SK-N-MC (cell line): ENCODE measurements at regions not wholly inside any gene's neighbourhood (a gene's known extent, or its start where the extent isn't known, plus 50 kb on each side); places are given as distances from the start of the nearest gene placed in this dataset.
A peak's percentile ranks its signal among the peaks of the same experiment; 100 is the strongest.

Experiments used
- DNase-seq: peaks from one replicate; pipeline ENCODE4 v3.0.0-alpha.2; 2011; ENCODE audit warnings: low read depth, low spot score
- H3K27ac ChIP-seq: fragments of 200-600 bp; sonication (generic); 2 replicates; pipeline ENCODE4 v1.5.1; 2016; ENCODE audit warnings: mixed run types
- H3K36me3 ChIP-seq: fragments of 200-600 bp; sonication (generic); 2 replicates; pipeline ENCODE4 v1.6.1; 2017; ENCODE audit warnings: antibody characterized with exemption, low read length, mixed read lengths; ENCODE audit not compliant: insufficient read depth
- H3K4me3 ChIP-seq: fragments of 200-600 bp; sonication (generic); 2 replicates; pipeline ENCODE4 v1.5.1; 2016
- H3K9ac ChIP-seq: fragments of 200-600 bp; sonication (generic); 2 replicates; pipeline ENCODE4 v1.8.0; 2017; ENCODE audit warnings: mixed run types, mixed read lengths; ENCODE audit not compliant: insufficient read length
- H3K9me3 ChIP-seq: fragments of 200-600 bp; sonication (generic); 2 replicates; pipeline ENCODE4 v1.6.1; 2017; ENCODE audit warnings: low read depth, mild to moderate bottlenecking, antibody characterized with exemption, low read length, moderate library complexity, mixed read lengths
- EZH2 ChIP-seq: fragments of 200-600 bp; sonication (generic); IDR thresholded peaks from one replicate; pipeline ENCODE4 v1.6.1; 2017; ENCODE audit warnings: antibody characterized with exemption
- FOXP2 ChIP-seq: optimal IDR thresholded peaks from 2 replicates; pipeline ENCODE3; 2011; ENCODE audit warnings: mild to moderate bottlenecking, moderate library complexity; ENCODE audit not compliant: insufficient read depth; ENCODE audit errors: extremely low read length, control extremely low read depth
- POLR2AphosphoS5 ChIP-seq: IDR thresholded peaks from 2 replicates; pipeline ENCODE4 v1.6.1; 2012; ENCODE audit warnings: mild to moderate bottlenecking, low read depth, low read length, borderline replicate concordance

- H3K36me3 ChIP-seq: no peaks in the 10 kb centered on the region
- no peak overlapping the region for H3K4me3 ChIP-seq
- H3K9ac ChIP-seq: no peak overlapping the region
- TF ChIP-seq FOXP2: no peak
- no peak for TF ChIP-seq POLR2AphosphoS5
- no peak for TF ChIP-seq EZH2
- no peak overlapping the region for H3K27ac ChIP-seq
- H3K9me3 ChIP-seq: no peaks in the 10 kb centered on the region
- no peak for DNase-seq
These were observed 88.9 kb downstream of the MYL12B start for GRCh38 chr18:3350566-3351527.

GRCh38 chr18:3354506-3354905, 92.6 kb downstream of the MYL12B start:
- H3K4me3 ChIP-seq: no peak overlapping the region
- H3K27ac ChIP-seq: no peak overlapping the region
- no peak overlapping the region for H3K9ac ChIP-seq
- no peaks in the 10 kb centered on the region for H3K9me3 ChIP-seq
- TF ChIP-seq POLR2AphosphoS5 (no peak), EZH2 (no peak), FOXP2 (no peak)
- no peak for DNase-seq
- no peaks in the 10 kb centered on the region for H3K36me3 ChIP-seq

GRCh38 chr18:3356614-3357013, 93.4 kb upstream of the TGIF1 start:
- Histone ChIP-seq H3K36me3 (no peaks in the 10 kb centered on the region), H3K27ac (no peak overlapping the region), H3K9me3 (no peaks in the 10 kb centered on the region), H3K9ac (no peak overlapping the region), H3K4me3 (no peak overlapping the region)
- no peak for DNase-seq
- no peak for TF ChIP-seq POLR2AphosphoS5
- no peak for TF ChIP-seq EZH2
- no peak for TF ChIP-seq FOXP2

- no peak overlapping the region for H3K9ac ChIP-seq
- H3K4me3 ChIP-seq: no peak overlapping the region
- no peak for DNase-seq
- no peaks in the 10 kb centered on the region for H3K36me3 ChIP-seq
- no peak overlapping the region for H3K27ac ChIP-seq
- no peaks in the 10 kb centered on the region for H3K9me3 ChIP-seq
- no peak for TF ChIP-seq POLR2AphosphoS5
- TF ChIP-seq FOXP2: no peak
- no peak for TF ChIP-seq EZH2
These were observed 92.5 kb upstream of the TGIF1 start for GRCh38 chr18:3357516-3357915.

GRCh38 chr18:3358310-3358709, 91.7 kb upstream of the TGIF1 start:
- Histone ChIP-seq H3K4me3 (no peak overlapping the region), H3K27ac (no peak overlapping the region), H3K36me3 (no peaks in the 10 kb centered on the region), H3K9me3 (no peaks in the 10 kb centered on the region), H3K9ac (no peak overlapping the region)
- TF ChIP-seq EZH2 (no peak), POLR2AphosphoS5 (no peak), FOXP2 (no peak)
- no peak for DNase-seq

GRCh38 chr18:3360211-3360610, 89.8 kb upstream of the TGIF1 start:
- Histone ChIP-seq H3K27ac (no peak overlapping the region), H3K4me3 (no peak overlapping the region), H3K9ac (no peak overlapping the region), H3K9me3 (no peaks in the 10 kb centered on the region), H3K36me3 (no peaks in the 10 kb centered on the region)
- no peak for DNase-seq
- TF ChIP-seq FOXP2 (no peak), POLR2AphosphoS5 (no peak), EZH2 (no peak)

GRCh38 chr18:3367491-3368091, 82.4 kb upstream of the TGIF1 start:
- 0 out of 2 replicates have a peak overlapping the region, but pooled peaks have one; percentile 21 for H3K4me3 ChIP-seq
- H3K27ac ChIP-seq: peak overlapping the region; percentile 72; the same call in 1 of the 2 replicates
- DNase-seq: no peak
- H3K9me3 ChIP-seq: no peaks in the 10 kb centered on the region
- TF ChIP-seq FOXP2: no peak
- no peak for TF ChIP-seq POLR2AphosphoS5
- no peak for TF ChIP-seq EZH2
- no peaks in the 10 kb centered on the region for H3K36me3 ChIP-seq
- H3K9ac ChIP-seq: no peak overlapping the region

- Histone ChIP-seq H3K4me3 (peak overlapping the region; percentile 21; the same call in 1 of the 2 replicates), H3K9ac (no peak overlapping the region), H3K36me3 (no peaks in the 10 kb centered on the region), H3K9me3 (no peaks in the 10 kb centered on the region), H3K27ac (peak overlapping the region; percentile 72; the same call in 1 of the 2 replicates)
- no peak for DNase-seq
- TF ChIP-seq EZH2: no peak
- no peak for TF ChIP-seq POLR2AphosphoS5
- no peak for TF ChIP-seq FOXP2
These were observed 81.8 kb upstream of the TGIF1 start for GRCh38 chr18:3368193-3368592.
